ENCODE measurements at regions not wholly inside any gene's neighbourhood (a gene's known extent, or its start where the extent isn't known, plus 50 kb on each side); places are given as distances from the start of the nearest gene placed in this dataset.

GRCh38 chr4:187283201-187283955 lies 559.7 kb upstream of the FAT1 start:
- TF ChIP-seq CTCF (IDR thresholded peaks at IDR 0.05) = no peak
- no peak for TF ChIP-seq EZH2 (IDR thresholded peaks at IDR 0.05; ENCODE audit: borderline replicate concordance, insufficient read depth, low read depth, low read length, poor library complexity, severe bottlenecking)

Measured in B cell (primary cell).